ENCODE measurements at regions not wholly inside any gene's neighbourhood (a gene's known extent, or its start where the extent isn't known, plus 50 kb on each side); places are given as distances from the start of the nearest gene placed in this dataset.

- DNase-seq (ENCODE audit: extremely low read depth, low read depth) = no peak
- TF ChIP-seq, protein P1, sequence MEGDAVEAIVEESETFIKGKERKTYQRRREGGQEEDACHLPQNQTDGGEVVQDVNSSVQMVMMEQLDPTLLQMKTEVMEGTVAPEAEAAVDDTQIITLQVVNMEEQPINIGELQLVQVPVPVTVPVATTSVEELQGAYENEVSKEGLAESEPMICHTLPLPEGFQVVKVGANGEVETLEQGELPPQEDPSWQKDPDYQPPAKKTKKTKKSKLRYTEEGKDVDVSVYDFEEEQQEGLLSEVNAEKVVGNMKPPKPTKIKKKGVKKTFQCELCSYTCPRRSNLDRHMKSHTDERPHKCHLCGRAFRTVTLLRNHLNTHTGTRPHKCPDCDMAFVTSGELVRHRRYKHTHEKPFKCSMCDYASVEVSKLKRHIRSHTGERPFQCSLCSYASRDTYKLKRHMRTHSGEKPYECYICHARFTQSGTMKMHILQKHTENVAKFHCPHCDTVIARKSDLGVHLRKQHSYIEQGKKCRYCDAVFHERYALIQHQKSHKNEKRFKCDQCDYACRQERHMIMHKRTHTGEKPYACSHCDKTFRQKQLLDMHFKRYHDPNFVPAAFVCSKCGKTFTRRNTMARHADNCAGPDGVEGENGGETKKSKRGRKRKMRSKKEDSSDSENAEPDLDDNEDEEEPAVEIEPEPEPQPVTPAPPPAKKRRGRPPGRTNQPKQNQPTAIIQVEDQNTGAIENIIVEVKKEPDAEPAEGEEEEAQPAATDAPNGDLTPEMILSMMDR (IDR thresholded peaks at IDR 0.05; ENCODE audit: low read depth, low read length, missing control alignments) = no peak
- no peak overlapping the region for H3K4me3 ChIP-seq (replicated peaks; ENCODE audit: low read depth, low read length)
Observed at GRCh38 chr6:54029187-54029586, 82.1 kb upstream of the MLIP start.

- TF ChIP-seq, protein P1 (IDR thresholded peaks at IDR 0.05; ENCODE audit: low read depth, low read length, missing control alignments) = no peak
- no peak overlapping the region for H3K4me3 ChIP-seq (replicated peaks; ENCODE audit: low read depth, low read length)
- no peak for DNase-seq (ENCODE audit: extremely low read depth, low read depth)
Observed at GRCh38 chr6:54031169-54031568, 80.1 kb upstream of the MLIP start.

GRCh38 chr6:54037277-54037779 is 73.9 kb upstream of the MLIP start:
- no peak overlapping the region for H3K4me3 ChIP-seq (replicated peaks; ENCODE audit: low read depth, low read length)
- TF ChIP-seq, protein P1 (IDR thresholded peaks at IDR 0.05; ENCODE audit: low read depth, low read length, missing control alignments) = no peak
- no peak for DNase-seq (ENCODE audit: extremely low read depth, low read depth)

DNA sequence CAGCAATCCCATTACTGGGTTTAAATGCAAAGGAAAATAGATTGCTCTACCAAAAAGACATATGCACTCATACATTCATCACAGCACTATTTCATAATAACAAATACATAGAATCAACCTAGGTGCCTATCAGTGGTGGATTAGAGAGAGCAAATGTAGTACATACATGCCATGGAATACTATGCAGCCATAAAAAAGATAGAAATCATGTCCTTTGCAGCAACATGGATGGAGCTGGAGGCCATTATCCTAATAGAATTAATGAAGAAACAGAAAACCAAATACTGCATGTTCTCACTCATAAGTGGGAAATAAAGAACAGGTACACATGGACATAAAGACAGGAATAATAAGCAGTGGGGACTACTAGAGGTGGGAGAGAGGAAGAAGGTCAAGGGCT is 70.7 kb upstream of the MLIP start:
- DNase-seq (ENCODE audit: extremely low read depth, low read depth) = no peak
- no peak overlapping the region for H3K4me3 ChIP-seq (replicated peaks; ENCODE audit: low read depth, low read length)
- TF ChIP-seq, protein P1 (IDR thresholded peaks at IDR 0.05; ENCODE audit: low read depth, low read length, missing control alignments) = no peak

GRCh38 chr6:54041239-54041638 is 70.0 kb upstream of the MLIP start:
- H3K4me3 ChIP-seq (replicated peaks; ENCODE audit: low read depth, low read length) = no peak overlapping the region
- TF ChIP-seq, protein P1 (IDR thresholded peaks at IDR 0.05; ENCODE audit: low read depth, low read length, missing control alignments) = no peak
- no peak for DNase-seq (ENCODE audit: extremely low read depth, low read depth)

- no peak for DNase-seq (ENCODE audit: extremely low read depth, low read depth)
- TF ChIP-seq, protein P1 (IDR thresholded peaks at IDR 0.05; ENCODE audit: low read depth, low read length, missing control alignments) = no peak
- H3K4me3 ChIP-seq (replicated peaks; ENCODE audit: low read depth, low read length) = no peak overlapping the region
Observed at GRCh38 chr6:54043360-54043759, 67.9 kb upstream of the MLIP start.

GRCh38 chr6:54044059-54044458 is 67.2 kb upstream of the MLIP start:
- DNase-seq (ENCODE audit: extremely low read depth, low read depth) = no peak
- no peak overlapping the region for H3K4me3 ChIP-seq (replicated peaks; ENCODE audit: low read depth, low read length)
- TF ChIP-seq, protein P1 (IDR thresholded peaks at IDR 0.05; ENCODE audit: low read depth, low read length, missing control alignments) = no peak
